ENCODE measurements at regions not wholly inside any gene's neighbourhood (a gene's known extent, or its start where the extent isn't known, plus 50 kb on each side); places are given as distances from the start of the nearest gene placed in this dataset.

DNA sequence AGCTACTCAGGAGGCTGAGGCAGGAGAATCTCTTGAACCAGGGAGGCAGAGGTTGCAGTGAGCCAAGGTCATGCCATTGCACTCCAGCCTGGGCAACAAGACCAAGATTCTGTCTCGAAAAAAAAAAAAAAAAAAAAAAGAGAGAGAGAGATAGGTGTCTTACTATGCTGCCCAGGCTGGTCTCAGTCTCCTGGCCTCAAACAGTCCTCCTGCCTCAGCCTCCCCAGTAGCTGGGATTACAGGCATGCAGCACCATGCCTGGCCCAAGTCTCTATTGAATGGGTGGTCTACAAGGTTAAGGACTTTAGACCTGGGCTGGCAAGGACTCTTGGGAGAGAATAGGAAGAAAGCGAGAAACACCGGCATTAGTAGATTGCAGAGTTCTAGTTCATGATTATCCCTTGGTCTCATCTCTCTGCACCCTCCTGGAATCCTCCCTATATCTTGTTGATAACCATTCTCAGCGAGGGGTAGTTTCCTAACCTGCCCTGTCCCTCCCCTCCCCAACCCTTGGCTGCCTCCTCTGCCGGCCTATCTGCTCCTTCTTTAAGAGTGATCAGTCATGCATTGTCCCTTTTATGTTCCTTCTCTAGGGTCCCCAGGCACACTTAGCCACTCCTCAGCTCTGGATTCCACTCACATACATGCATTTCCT is 128.1 kb upstream of the MAP1LC3B2 start:
- no peaks in the 10 kb centered on the region for H3K9me3 Mint-ChIP-seq
- TF ChIP-seq, protein P1, sequence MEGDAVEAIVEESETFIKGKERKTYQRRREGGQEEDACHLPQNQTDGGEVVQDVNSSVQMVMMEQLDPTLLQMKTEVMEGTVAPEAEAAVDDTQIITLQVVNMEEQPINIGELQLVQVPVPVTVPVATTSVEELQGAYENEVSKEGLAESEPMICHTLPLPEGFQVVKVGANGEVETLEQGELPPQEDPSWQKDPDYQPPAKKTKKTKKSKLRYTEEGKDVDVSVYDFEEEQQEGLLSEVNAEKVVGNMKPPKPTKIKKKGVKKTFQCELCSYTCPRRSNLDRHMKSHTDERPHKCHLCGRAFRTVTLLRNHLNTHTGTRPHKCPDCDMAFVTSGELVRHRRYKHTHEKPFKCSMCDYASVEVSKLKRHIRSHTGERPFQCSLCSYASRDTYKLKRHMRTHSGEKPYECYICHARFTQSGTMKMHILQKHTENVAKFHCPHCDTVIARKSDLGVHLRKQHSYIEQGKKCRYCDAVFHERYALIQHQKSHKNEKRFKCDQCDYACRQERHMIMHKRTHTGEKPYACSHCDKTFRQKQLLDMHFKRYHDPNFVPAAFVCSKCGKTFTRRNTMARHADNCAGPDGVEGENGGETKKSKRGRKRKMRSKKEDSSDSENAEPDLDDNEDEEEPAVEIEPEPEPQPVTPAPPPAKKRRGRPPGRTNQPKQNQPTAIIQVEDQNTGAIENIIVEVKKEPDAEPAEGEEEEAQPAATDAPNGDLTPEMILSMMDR (IDR thresholded peaks at IDR 0.05): no peak
- peaks cover 7% of the 10 kb centered on the region for H3K4me1 Mint-ChIP-seq (ENCODE audit: low read depth)
- Histone ChIP-seq H3K4me1 (ENCODE audit: insufficient read depth, low read length) (no peaks in the 10 kb centered on the region), H3K27ac (ENCODE audit: low read depth in 1 of 2, low read length in 2 of 2) (no peak overlapping the region), H3K9me3 (ENCODE audit: control insufficient read depth in 1 of 2, insufficient read depth in 1 of 2, low read length in 2 of 2) (no peaks in the 10 kb centered on the region), H3K36me3 (ENCODE audit: insufficient read depth, low read length) (no peaks in the 10 kb centered on the region), H3K27me3 (ENCODE audit: control insufficient read depth in 1 of 2, insufficient read depth in 2 of 2, low read length in 2 of 2) (no peaks in the 10 kb centered on the region), H3K4me3 (ENCODE audit: low read length) (no peak overlapping the region)
- no peak for ATAC-seq (ENCODE audit: poor library complexity)
- POLR2A ChIA-PET: no interaction called here
- no peak overlapping the region for H3K27ac Mint-ChIP-seq
- CTCF ChIA-PET: interaction anchor here (0.7 kb wide), 1 partner anchor 12 kb away, joined by 5 read pairs; no protein-coding TSS in a partner anchor
- intact Hi-C loops (cut with DNase I, micrococcal nuclease): no loop called here
- no peak for DNase-seq
- no peaks in the 10 kb centered on the region for H3K36me3 Mint-ChIP-seq (ENCODE audit: low read depth)
- H3K4me3 Mint-ChIP-seq: no peak overlapping the region
- no peaks in the 10 kb centered on the region for H3K27me3 Mint-ChIP-seq

DNA sequence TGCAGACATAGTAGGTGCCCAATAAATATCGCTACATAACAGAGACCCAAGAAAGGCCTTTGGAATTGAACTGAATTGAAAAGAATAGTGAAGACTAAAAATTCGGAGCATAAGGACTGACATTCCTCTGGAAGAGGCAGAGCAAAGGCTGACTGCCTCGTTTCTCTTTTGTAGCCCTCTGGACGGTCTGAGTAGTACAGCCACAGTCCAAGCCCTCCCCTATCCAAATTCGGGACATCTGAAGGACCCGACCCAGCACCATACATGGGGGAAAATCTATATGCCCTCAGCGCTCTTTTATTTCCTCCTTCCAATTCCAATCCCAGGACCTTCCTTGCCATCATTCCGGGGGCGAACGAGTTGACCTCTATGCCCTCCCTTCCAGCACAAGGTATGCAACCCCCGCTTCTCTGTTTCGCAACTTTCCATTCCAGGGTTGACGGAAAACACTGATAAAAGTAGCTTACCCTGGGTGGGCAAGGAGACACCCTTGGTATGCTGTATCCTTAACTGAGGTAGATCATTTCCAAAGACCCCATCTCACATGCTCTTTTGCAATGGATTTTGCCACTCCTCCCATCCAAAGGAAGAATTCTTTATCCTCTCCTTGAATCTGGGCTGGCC is 127.4 kb upstream of the MAP1LC3B2 start:
- Mint-ChIP-seq H3K4me1 (ENCODE audit: low read depth) (peaks cover 7% of the 10 kb centered on the region), H3K27me3 (no peaks in the 10 kb centered on the region), H3K4me3 (no peak overlapping the region), H3K9me3 (no peaks in the 10 kb centered on the region), H3K36me3 (ENCODE audit: low read depth) (no peaks in the 10 kb centered on the region), H3K27ac (no peak overlapping the region)
- H3K27me3 ChIP-seq (ENCODE audit: control insufficient read depth in 1 of 2, insufficient read depth in 2 of 2, low read length in 2 of 2): no peaks in the 10 kb centered on the region
- ChIA-PET CTCF (no interaction called here), POLR2A (no interaction called here)
- intact Hi-C loops (cut with DNase I, micrococcal nuclease): no loop called here
- DNase-seq: no peak
- no peaks in the 10 kb centered on the region for H3K36me3 ChIP-seq (ENCODE audit: insufficient read depth, low read length)
- H3K27ac ChIP-seq (ENCODE audit: low read depth in 1 of 2, low read length in 2 of 2): no peak overlapping the region
- no peaks in the 10 kb centered on the region for H3K9me3 ChIP-seq (ENCODE audit: control insufficient read depth in 1 of 2, insufficient read depth in 1 of 2, low read length in 2 of 2)
- no peaks in the 10 kb centered on the region for H3K4me1 ChIP-seq (ENCODE audit: insufficient read depth, low read length)
- ATAC-seq (ENCODE audit: poor library complexity): no peak
- TF ChIP-seq, protein P1 (IDR thresholded peaks at IDR 0.05): no peak
- no peak overlapping the region for H3K4me3 ChIP-seq (ENCODE audit: low read length)

GRCh38 chr12:116432314-116432750 is 126.8 kb upstream of the MAP1LC3B2 start:
- H3K27ac Mint-ChIP-seq: no peak overlapping the region
- ChIA-PET CTCF (no interaction called here), POLR2A (no interaction called here)
- TF ChIP-seq, protein P1 (IDR thresholded peaks at IDR 0.05): no peak
- H3K4me1 Mint-ChIP-seq (ENCODE audit: low read depth): peaks cover 7% of the 10 kb centered on the region
- DNase-seq (no peak), ATAC-seq (ENCODE audit: poor library complexity) (no peak)
- no peaks in the 10 kb centered on the region for H3K9me3 ChIP-seq (ENCODE audit: control insufficient read depth in 1 of 2, insufficient read depth in 1 of 2, low read length in 2 of 2)
- H3K36me3 Mint-ChIP-seq (ENCODE audit: low read depth): no peaks in the 10 kb centered on the region
- H3K4me1 ChIP-seq (ENCODE audit: insufficient read depth, low read length): no peaks in the 10 kb centered on the region
- no peaks in the 10 kb centered on the region for H3K27me3 Mint-ChIP-seq
- intact Hi-C loops (cut with DNase I, micrococcal nuclease): no loop called here
- H3K27ac ChIP-seq (ENCODE audit: low read depth in 1 of 2, low read length in 2 of 2): no peak overlapping the region
- no peak overlapping the region for H3K4me3 Mint-ChIP-seq
- no peak overlapping the region for H3K4me3 ChIP-seq (ENCODE audit: low read length)
- H3K36me3 ChIP-seq (ENCODE audit: insufficient read depth, low read length): no peaks in the 10 kb centered on the region
- no peaks in the 10 kb centered on the region for H3K27me3 ChIP-seq (ENCODE audit: control insufficient read depth in 1 of 2, insufficient read depth in 2 of 2, low read length in 2 of 2)
- H3K9me3 Mint-ChIP-seq: no peaks in the 10 kb centered on the region
